A673 (cell line): ENCODE measurements at regions not wholly inside any gene's neighbourhood (a gene's known extent, or its start where the extent isn't known, plus 50 kb on each side); places are given as distances from the start of the nearest gene placed in this dataset.

Experiments used
- BruUV-seq: library from RNA; stranded (reverse); fragments of 400-500 nt; replicated peaks from 2 replicates; lab custom pipeline; 2021; lab: Mats Ljungman, UMichigan
- CTCF ChIA-PET: fragments of 300-600 bp; sonication (Branson Sonifier 250); formaldehyde crosslinking; loops from one replicate; lab custom pipeline; 2022; ENCODE audit warnings: antibody characterized with exemption; lab: Charles Lee
- POLR2A ChIA-PET: fragments of 300-600 bp; sonication (Branson Sonifier 250); formaldehyde crosslinking; loops from one replicate; lab custom pipeline; 2022; ENCODE audit warnings: antibody characterized with exemption; ENCODE audit not compliant: low non-redundant PET; lab: Charles Lee
- DNase-seq: peaks from one replicate; pipeline ENCODE4 v3.0.0-alpha.2; 2015; ENCODE audit warnings: low spot score
- H3K27ac ChIP-seq: fragments of 200-600 bp; sonication (generic); 2 replicates; pipeline ENCODE4 v1.5.1; 2016; ENCODE audit warnings: mixed run types, low read depth, mild to moderate bottlenecking, mixed read lengths, antibody characterized with exemption, low read length; ENCODE audit not compliant: poor library complexity, severe bottlenecking
- H3K27me3 ChIP-seq: fragments of 200-600 bp; sonication (generic); replicated peaks from 2 replicates; pipeline ENCODE4 v1.6.1; 2017; ENCODE audit warnings: mixed run types, low read depth, mild to moderate bottlenecking, mixed read lengths, antibody characterized with exemption, low read length; ENCODE audit not compliant: insufficient read depth, poor library complexity
- H3K36me3 ChIP-seq: fragments of 200-600 bp; sonication (generic); 2 replicates; pipeline ENCODE4 v1.6.1; 2016; ENCODE audit warnings: mixed run types, mild to moderate bottlenecking, mixed read lengths, antibody characterized with exemption, low read length; ENCODE audit not compliant: insufficient read depth, poor library complexity, severe bottlenecking
- H3K4me1 ChIP-seq: fragments of 200-600 bp; sonication (generic); 2 replicates; pipeline ENCODE4 v1.6.1; 2017; ENCODE audit warnings: mixed run types, mild to moderate bottlenecking, mixed read lengths, antibody characterized with exemption, low read length; ENCODE audit not compliant: insufficient read depth, poor library complexity, severe bottlenecking
- H3K4me3 ChIP-seq: fragments of 200-600 bp; sonication (generic); 2 replicates; pipeline ENCODE4 v1.5.1; 2016; ENCODE audit warnings: low read depth, mixed run types, mild to moderate bottlenecking, mixed read lengths, low read length; ENCODE audit not compliant: poor library complexity, severe bottlenecking
- H3K9me3 ChIP-seq: fragments of 200-600 bp; sonication (generic); 2 replicates; pipeline ENCODE4 v1.6.1; 2016; ENCODE audit warnings: mixed run types, low read depth, mild to moderate bottlenecking, mixed read lengths, antibody characterized with exemption, low read length; ENCODE audit not compliant: poor library complexity, severe bottlenecking
- EZH2 ChIP-seq: fragments of 200-600 bp; sonication (generic); IDR thresholded peaks from 2 replicates; pipeline ENCODE4 v1.6.1; 2017; ENCODE audit warnings: borderline replicate concordance, low read depth, mild to moderate bottlenecking, mixed read lengths, antibody characterized with exemption, low read length; ENCODE audit not compliant: poor library complexity, severe bottlenecking
- intact Hi-C: fragments of 100-400 bp; cut with micrococcal nuclease; formaldehyde crosslinking; loops from one replicate; pipeline ENCODE4 v1.10.0; 2022; ENCODE audit not compliant: unreplicated experiment
- TF ChIP-seq, protein P1 (sequence below): fragments of 300-800, 200-600 bp; sonication (generic); conservative IDR thresholded peaks from 2 replicates; pipeline ENCODE4 v1.5.1; 2017; ENCODE audit warnings: low read depth, mild to moderate bottlenecking, antibody characterized with exemption, low read length, moderate library complexity, mixed read lengths

DNA sequence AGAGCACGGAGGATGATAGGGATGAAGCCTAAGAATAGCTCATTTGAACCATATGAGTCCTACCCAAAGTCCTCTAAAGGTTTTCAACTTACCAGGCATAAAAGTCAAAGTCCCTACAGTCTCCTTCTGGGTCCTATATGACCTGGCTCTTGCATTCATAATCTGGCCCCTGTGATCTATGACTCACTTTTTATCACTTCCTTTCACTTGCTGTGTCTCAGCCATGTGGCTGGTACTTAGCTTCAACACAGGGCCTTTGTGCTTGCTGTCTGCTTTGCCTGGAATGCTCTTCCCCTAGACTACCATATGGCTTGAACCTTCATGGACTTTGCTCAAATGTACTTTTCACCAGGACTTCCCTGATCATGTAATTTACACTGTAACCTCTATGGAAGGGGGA is 137.6 kb upstream of the TMTC1 start:
- Histone ChIP-seq H3K4me3 (no peak overlapping the region), H3K36me3 (no peaks in the 10 kb centered on the region), H3K4me1 (no peaks in the 10 kb centered on the region), H3K27me3 (no peaks in the 10 kb centered on the region), H3K27ac (no peak overlapping the region), H3K9me3 (no peaks in the 10 kb centered on the region)
- ChIA-PET POLR2A (no interaction called here), CTCF (no interaction called here)
- TF ChIP-seq EZH2: no peak
- TF ChIP-seq, protein P1, sequence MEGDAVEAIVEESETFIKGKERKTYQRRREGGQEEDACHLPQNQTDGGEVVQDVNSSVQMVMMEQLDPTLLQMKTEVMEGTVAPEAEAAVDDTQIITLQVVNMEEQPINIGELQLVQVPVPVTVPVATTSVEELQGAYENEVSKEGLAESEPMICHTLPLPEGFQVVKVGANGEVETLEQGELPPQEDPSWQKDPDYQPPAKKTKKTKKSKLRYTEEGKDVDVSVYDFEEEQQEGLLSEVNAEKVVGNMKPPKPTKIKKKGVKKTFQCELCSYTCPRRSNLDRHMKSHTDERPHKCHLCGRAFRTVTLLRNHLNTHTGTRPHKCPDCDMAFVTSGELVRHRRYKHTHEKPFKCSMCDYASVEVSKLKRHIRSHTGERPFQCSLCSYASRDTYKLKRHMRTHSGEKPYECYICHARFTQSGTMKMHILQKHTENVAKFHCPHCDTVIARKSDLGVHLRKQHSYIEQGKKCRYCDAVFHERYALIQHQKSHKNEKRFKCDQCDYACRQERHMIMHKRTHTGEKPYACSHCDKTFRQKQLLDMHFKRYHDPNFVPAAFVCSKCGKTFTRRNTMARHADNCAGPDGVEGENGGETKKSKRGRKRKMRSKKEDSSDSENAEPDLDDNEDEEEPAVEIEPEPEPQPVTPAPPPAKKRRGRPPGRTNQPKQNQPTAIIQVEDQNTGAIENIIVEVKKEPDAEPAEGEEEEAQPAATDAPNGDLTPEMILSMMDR: no peak
- intact Hi-C loops: no loop called here
- peak; percentile 13 for DNase-seq
- BruUV-seq: no TSS peak

DNA sequence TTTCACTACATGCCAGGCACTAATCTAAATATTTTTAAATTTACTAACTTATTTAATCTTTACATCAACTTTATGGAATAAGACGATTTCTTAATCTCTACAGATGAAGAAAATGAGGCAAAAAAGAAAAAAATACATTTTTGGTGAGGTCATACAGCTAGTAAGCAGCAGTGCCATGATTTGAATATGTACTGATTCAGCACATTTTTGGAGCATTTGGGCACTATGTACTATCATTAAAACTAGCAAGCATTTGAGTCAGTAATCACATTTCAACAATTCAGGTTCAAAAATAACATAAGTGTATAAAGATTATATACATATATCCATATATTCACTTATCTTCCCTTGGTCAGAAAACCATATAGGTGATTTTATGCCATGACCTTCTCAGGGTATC is 124.4 kb upstream of the TMTC1 start:
- no peaks in the 10 kb centered on the region for H3K9me3 ChIP-seq
- no peak for TF ChIP-seq EZH2
- TF ChIP-seq, protein P1: no peak
- intact Hi-C loops: no loop called here
- H3K4me1 ChIP-seq: no peaks in the 10 kb centered on the region
- no TSS peak for BruUV-seq
- ChIA-PET POLR2A (no interaction called here), CTCF (no interaction called here)
- no peak for DNase-seq
- H3K27ac ChIP-seq: no peak overlapping the region
- no peak overlapping the region for H3K4me3 ChIP-seq
- no peaks in the 10 kb centered on the region for H3K27me3 ChIP-seq
- no peaks in the 10 kb centered on the region for H3K36me3 ChIP-seq

DNA sequence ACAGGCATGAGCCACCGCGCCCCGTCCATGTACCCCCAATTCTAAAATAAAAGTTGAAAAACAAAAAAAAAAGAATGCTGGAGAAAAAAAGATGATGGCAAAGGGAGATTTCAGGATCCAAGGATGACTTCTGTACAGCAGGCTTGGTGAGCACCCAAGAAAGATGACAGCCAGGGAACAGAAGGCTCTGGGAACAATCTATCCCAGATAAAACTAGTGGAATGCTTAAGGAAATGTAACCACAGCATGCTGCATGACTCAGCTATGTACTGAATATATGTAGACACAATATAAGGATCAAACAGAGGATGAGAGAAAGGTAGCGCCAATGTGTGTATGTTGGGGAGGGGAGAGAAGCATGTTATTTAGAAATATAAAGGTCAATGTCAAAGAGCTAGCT is 123.7 kb upstream of the TMTC1 start:
- DNase-seq: no peak
- TF ChIP-seq EZH2: no peak
- TF ChIP-seq, protein P1: no peak
- Histone ChIP-seq H3K27ac (no peak overlapping the region), H3K9me3 (no peaks in the 10 kb centered on the region), H3K27me3 (no peaks in the 10 kb centered on the region), H3K4me1 (no peaks in the 10 kb centered on the region), H3K36me3 (no peaks in the 10 kb centered on the region), H3K4me3 (no peak overlapping the region)
- CTCF ChIA-PET: no interaction called here
- BruUV-seq: no TSS peak
- intact Hi-C loops: no loop called here
- POLR2A ChIA-PET: no interaction called here
